Esophagus muscularis mucosa (tissue), 4 donors: ENCODE measurements at regions not wholly inside any gene's neighbourhood (a gene's known extent, or its start where the extent isn't known, plus 50 kb on each side); places are given as distances from the start of the nearest gene placed in this dataset.

Experiments used
- EP300 ChIP-seq: sonication (generic); formaldehyde crosslinking; IDR thresholded peaks from one replicate; pipeline ENCODE4 v1.6.1; 2017; ENCODE audit warnings: antibody characterized with exemption
- POLR2A ChIP-seq: fragments of 450-650 bp; IDR thresholded peaks from one replicate; pipeline ENCODE4 v1.6.1; 2017; ENCODE audit warnings: antibody characterized with exemption, moderate library complexity, mild to moderate bottlenecking, low read depth
- POLR2AphosphoS5 ChIP-seq, 2 donors: sonication (generic); formaldehyde crosslinking; IDR thresholded peaks; one replicate each; pipeline ENCODE4 v1.6.1; 2017; ENCODE audit warnings: antibody characterized with exemption in 2 of 2
- TF ChIP-seq, protein P1 (sequence below), 3 experiments: fragments of 200-600 bp in 2 of 3; fragments of 450-650 bp in 1 of 3; sonication (generic) in 2 of 3; IDR thresholded peaks; one replicate each; pipeline ENCODE4 v1.5.1; 2017 to 2019; ENCODE audit warnings: antibody characterized with exemption in 3 of 3, mild to moderate bottlenecking in 2 of 3, moderate library complexity in 1 of 3

DNA sequence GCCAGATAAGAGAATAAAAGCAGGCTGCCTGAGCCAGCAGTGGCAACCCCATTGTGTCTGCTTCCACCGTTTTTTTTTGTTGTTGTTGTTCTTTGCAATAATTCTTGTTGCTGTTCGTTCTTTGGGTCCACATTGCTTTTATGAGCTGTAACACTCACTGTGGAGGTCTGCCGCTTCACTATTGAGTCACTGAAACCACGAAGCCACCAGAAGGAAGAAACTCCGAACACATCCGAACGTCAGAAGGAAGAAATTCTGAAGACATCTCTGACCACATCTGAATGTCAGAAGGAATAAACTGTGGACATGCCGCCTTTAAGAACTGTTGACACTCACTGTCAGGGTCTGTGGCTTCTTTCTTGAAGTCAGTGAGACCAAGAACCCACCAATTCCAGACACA lies 110.5 kb downstream of the PCDH18 start:
- TF ChIP-seq EP300: no peak
- TF ChIP-seq, protein P1, sequence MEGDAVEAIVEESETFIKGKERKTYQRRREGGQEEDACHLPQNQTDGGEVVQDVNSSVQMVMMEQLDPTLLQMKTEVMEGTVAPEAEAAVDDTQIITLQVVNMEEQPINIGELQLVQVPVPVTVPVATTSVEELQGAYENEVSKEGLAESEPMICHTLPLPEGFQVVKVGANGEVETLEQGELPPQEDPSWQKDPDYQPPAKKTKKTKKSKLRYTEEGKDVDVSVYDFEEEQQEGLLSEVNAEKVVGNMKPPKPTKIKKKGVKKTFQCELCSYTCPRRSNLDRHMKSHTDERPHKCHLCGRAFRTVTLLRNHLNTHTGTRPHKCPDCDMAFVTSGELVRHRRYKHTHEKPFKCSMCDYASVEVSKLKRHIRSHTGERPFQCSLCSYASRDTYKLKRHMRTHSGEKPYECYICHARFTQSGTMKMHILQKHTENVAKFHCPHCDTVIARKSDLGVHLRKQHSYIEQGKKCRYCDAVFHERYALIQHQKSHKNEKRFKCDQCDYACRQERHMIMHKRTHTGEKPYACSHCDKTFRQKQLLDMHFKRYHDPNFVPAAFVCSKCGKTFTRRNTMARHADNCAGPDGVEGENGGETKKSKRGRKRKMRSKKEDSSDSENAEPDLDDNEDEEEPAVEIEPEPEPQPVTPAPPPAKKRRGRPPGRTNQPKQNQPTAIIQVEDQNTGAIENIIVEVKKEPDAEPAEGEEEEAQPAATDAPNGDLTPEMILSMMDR (IDR thresholded peaks at IDR 0.05): no peak
- TF ChIP-seq POLR2A: no peak
- TF ChIP-seq POLR2AphosphoS5 (IDR thresholded peaks at IDR 0.05): no peak
